ES-I3 (cell line): ENCODE measurements at regions not wholly inside any gene's neighbourhood (a gene's known extent, or its start where the extent isn't known, plus 50 kb on each side); places are given as distances from the start of the nearest gene placed in this dataset.

Experiments
- H3K36me3 ChIP-seq: 2 replicates; pipeline ENCODE4 v1.6.1; 2013; ENCODE audit warnings: mild to moderate bottlenecking, low read length, control low read depth, moderate library complexity; ENCODE audit not compliant: insufficient read depth
- H3K4me1 ChIP-seq: 2 replicates; pipeline ENCODE4 v1.6.1; 2013; ENCODE audit warnings: mild to moderate bottlenecking, control low read depth, low read length; ENCODE audit not compliant: insufficient read depth
- H3K9ac ChIP-seq: 2 replicates; pipeline ENCODE4 v1.6.1; 2013; ENCODE audit warnings: low read depth, mild to moderate bottlenecking, low read length, moderate library complexity
- H3K9me3 ChIP-seq: 2 replicates; pipeline ENCODE4 v1.6.1; 2013; ENCODE audit warnings: mild to moderate bottlenecking, low read length, moderate library complexity; ENCODE audit not compliant: control insufficient read depth, insufficient read depth

- H3K9ac ChIP-seq, result peak overlapping the region; percentile 22; the same call in 1 of the 2 replicates
- peaks cover 18% of the 10 kb centered on the region for H3K4me1 ChIP-seq
- H3K36me3 ChIP-seq, result no peaks in the 10 kb centered on the region
- no peaks in the 10 kb centered on the region for H3K9me3 ChIP-seq
Measured at GRCh38 chr18:78813936-78814710, 165.5 kb upstream of the SALL3 start.

DNA sequence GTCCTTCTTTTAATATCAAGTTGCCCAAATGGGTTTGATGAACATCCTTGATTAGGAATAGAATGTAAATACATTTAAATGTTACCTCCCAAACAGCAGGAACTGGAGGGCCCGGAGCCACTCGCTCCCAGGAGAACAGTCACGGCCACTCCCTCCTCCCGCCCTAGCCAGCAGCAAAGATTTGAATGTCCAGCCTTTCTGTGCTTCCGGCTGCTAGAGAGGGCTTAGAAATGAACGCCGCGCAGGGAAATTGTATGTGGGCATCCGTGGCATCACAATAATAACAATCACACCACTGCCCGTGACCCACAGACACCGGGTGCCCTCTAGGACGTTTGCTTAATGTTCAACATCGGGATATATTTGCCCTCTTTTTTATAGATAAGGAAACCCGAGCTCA lies 164.9 kb upstream of the SALL3 start:
- H3K36me3 ChIP-seq, result no peaks in the 10 kb centered on the region
- H3K9ac ChIP-seq, result peak overlapping the region; percentile 22; the same call in 1 of the 2 replicates
- peaks cover 18% of the 10 kb centered on the region for H3K4me1 ChIP-seq
- H3K9me3 ChIP-seq, result no peaks in the 10 kb centered on the region

GRCh38 chr18:78816114-78816513 lies 163.5 kb upstream of the SALL3 start:
- H3K9ac ChIP-seq, result no peak overlapping the region
- H3K9me3 ChIP-seq, result no peaks in the 10 kb centered on the region
- H3K4me1 ChIP-seq, result peaks cover 18% of the 10 kb centered on the region
- H3K36me3 ChIP-seq, result no peaks in the 10 kb centered on the region

DNA sequence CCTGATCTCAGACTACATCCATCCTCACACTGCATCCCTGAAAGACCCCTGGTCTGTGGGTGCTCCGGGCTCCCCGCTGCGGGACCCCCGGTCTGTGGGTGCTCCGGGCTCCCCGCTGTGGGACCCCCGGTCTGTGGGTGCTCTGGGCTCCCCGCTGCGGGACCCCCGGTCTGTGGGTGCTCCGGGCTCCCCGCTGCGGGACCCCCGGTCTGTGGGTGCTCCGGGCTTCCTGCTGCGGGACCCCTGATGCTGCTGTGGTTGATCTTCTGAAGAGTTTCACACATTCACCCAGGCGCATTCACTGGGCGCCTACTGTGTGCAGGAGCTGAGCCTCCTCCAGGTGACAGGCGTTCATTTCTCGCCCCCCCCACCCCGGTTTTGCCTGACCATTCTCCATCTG lies 162.7 kb upstream of the SALL3 start:
- no peaks in the 10 kb centered on the region for H3K9me3 ChIP-seq
- no peak overlapping the region for H3K9ac ChIP-seq
- no peaks in the 10 kb centered on the region for H3K36me3 ChIP-seq
- peaks cover 18% of the 10 kb centered on the region for H3K4me1 ChIP-seq

GRCh38 chr18:78818495-78818894 lies 161.1 kb upstream of the SALL3 start:
- Histone ChIP-seq H3K36me3 (no peaks in the 10 kb centered on the region), H3K4me1 (peaks cover 16% of the 10 kb centered on the region), H3K9me3 (no peaks in the 10 kb centered on the region; the same call in 1 of the 2 replicates), H3K9ac (no peak overlapping the region)

DNA sequence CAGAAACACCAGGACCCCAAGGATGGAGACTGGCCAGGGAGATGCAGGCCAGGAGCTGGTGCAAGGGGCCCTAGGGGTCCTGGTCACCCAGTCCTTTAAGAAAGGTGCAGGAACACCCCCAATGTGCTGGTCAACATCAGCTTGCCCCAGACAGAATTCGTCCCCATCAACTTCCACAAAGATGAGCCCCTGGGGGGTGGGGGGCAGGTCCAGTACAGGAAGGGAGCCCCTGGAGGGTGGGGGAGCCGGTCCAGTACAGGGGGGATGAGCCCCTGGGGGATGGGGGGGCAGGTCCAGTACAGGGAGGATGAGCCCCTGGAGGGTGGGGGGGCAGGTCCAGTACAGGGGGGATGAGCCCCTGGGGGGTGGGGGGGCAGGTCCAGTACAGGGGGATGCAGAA lies 160.7 kb upstream of the SALL3 start:
- Histone ChIP-seq H3K9me3 (no peaks in the 10 kb centered on the region; the same call in 1 of the 2 replicates), H3K4me1 (peaks cover 11% of the 10 kb centered on the region), H3K9ac (no peak overlapping the region), H3K36me3 (no peaks in the 10 kb centered on the region)

GRCh38 chr18:78820161-78820834 lies 159.3 kb upstream of the SALL3 start:
- no peaks in the 10 kb centered on the region for H3K36me3 ChIP-seq
- H3K4me1 ChIP-seq, result peaks cover 4% of the 10 kb centered on the region; the same call in 1 of the 2 replicates
- no peaks in the 10 kb centered on the region; the same call in 1 of the 2 replicates for H3K9me3 ChIP-seq
- H3K9ac ChIP-seq, result no peak overlapping the region

DNA sequence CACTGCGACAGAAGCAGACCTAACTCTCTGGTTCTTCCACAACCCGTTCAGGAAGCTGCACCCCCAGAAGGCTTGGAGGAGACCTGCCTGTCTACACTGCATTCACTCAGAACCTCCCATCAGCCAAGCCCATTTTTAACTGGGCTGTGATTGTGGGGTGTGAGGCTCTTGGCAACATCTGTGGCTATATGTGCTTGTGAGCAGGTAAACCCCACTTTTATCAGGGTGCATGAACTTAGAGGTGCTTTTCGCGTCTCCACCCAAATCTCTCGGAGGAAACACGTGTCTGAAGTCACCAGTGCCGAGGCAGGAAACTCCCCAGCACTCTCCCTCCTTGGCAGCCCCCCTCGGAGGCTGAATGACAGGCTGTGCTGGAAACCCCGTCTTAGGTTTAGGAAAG lies 158.2 kb upstream of the SALL3 start:
- no peaks in the 10 kb centered on the region for H3K36me3 ChIP-seq
- H3K4me1 ChIP-seq, result no peaks in the 10 kb centered on the region
- no peaks in the 10 kb centered on the region; the same call in 1 of the 2 replicates for H3K9me3 ChIP-seq
- H3K9ac ChIP-seq, result no peak overlapping the region

GRCh38 chr18:78822171-78822948 lies 157.3 kb upstream of the SALL3 start:
- Histone ChIP-seq H3K36me3 (no peaks in the 10 kb centered on the region), H3K4me1 (no peaks in the 10 kb centered on the region), H3K9me3 (no peaks in the 10 kb centered on the region; the same call in 1 of the 2 replicates)

GRCh38 chr18:78822949-78823285 lies 156.7 kb upstream of the SALL3 start:
- Histone ChIP-seq H3K36me3 (no peaks in the 10 kb centered on the region), H3K4me1 (no peaks in the 10 kb centered on the region), H3K9me3 (no peaks in the 10 kb centered on the region; the same call in 1 of the 2 replicates), H3K9ac (no peak overlapping the region)

More at GRCh38 chr18:78822171-78822948, 157.3 kb upstream of the SALL3 start:
- H3K9ac ChIP-seq, result no peak overlapping the region

DNA sequence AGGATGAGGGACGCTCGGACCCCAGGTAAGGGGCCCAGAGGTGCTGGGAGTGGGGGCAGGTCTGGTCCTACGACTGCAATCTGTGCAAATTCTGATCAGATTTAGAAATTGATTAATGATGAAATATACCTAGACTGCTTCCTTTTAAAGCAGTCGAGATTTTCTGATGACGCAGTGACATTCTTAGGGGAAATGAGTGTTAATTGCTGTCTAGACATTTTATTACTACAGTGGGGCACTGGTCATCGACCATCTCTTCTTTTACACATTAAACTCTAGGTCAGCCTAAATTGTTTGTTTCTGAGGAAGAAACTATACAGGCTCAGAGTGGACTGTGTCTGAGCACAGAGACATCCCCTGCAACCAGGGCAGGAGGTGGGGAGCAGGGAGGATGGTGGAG lies 154.4 kb upstream of the SALL3 start:
- Histone ChIP-seq H3K4me1 (no peaks in the 10 kb centered on the region), H3K36me3 (no peaks in the 10 kb centered on the region), H3K9me3 (no peaks in the 10 kb centered on the region; the same call in 1 of the 2 replicates), H3K9ac (no peak overlapping the region)

- no peaks in the 10 kb centered on the region for H3K4me1 ChIP-seq
- no peak overlapping the region for H3K9ac ChIP-seq
- H3K9me3 ChIP-seq, result no peaks in the 10 kb centered on the region; the same call in 1 of the 2 replicates
- H3K36me3 ChIP-seq, result no peaks in the 10 kb centered on the region
Measured at GRCh38 chr18:78826631-78827030, 153.0 kb upstream of the SALL3 start.

- Histone ChIP-seq H3K9ac (no peak overlapping the region), H3K36me3 (no peaks in the 10 kb centered on the region), H3K4me1 (no peaks in the 10 kb centered on the region), H3K9me3 (no peaks in the 10 kb centered on the region; the same call in 1 of the 2 replicates)
Measured at GRCh38 chr18:78827141-78827540, 152.5 kb upstream of the SALL3 start.

- no peaks in the 10 kb centered on the region; the same call in 1 of the 2 replicates for H3K9me3 ChIP-seq
- H3K4me1 ChIP-seq, result no peaks in the 10 kb centered on the region
- H3K9ac ChIP-seq, result no peak overlapping the region
- no peaks in the 10 kb centered on the region for H3K36me3 ChIP-seq
Measured at GRCh38 chr18:78828131-78828530, 151.5 kb upstream of the SALL3 start.
